MM.1S (cell line): ENCODE measurements at regions not wholly inside any gene's neighbourhood (a gene's known extent, or its start where the extent isn't known, plus 50 kb on each side); places are given as distances from the start of the nearest gene placed in this dataset.

Experiments
- DNase-seq: peaks from one replicate; pipeline ENCODE4 v3.0.0-alpha.2; 2015
- H2AFZ ChIP-seq: fragments of 300-600 bp; sonication (generic); 2 replicates; pipeline ENCODE4 v1.6.0; 2016; ENCODE audit warnings: antibody characterized with exemption, low read length
- H3F3A ChIP-seq: fragments of 300-600 bp; sonication (generic); 2 replicates; pipeline ENCODE4 v1.6.1; 2016; ENCODE audit warnings: mild to moderate bottlenecking, antibody characterized with exemption, low read length, moderate library complexity, mixed read lengths; ENCODE audit not compliant: insufficient read depth
- H3K27ac ChIP-seq: fragments of 300-600 bp; sonication (generic); 2 replicates; pipeline ENCODE4 v1.5.1; 2016; ENCODE audit warnings: mild to moderate bottlenecking, low read length
- H3K27me3 ChIP-seq: fragments of 300-600 bp; sonication (generic); replicated peaks from 2 replicates; pipeline ENCODE4 v1.6.0; 2016; ENCODE audit warnings: low read length; ENCODE audit not compliant: insufficient read depth
- H3K36me3 ChIP-seq: fragments of 300-600 bp; sonication (generic); replicated peaks from 2 replicates; pipeline ENCODE4 v1.6.1; 2016; ENCODE audit warnings: mild to moderate bottlenecking, low read length, mixed read lengths; ENCODE audit not compliant: insufficient read depth
- H3K4me1 ChIP-seq: fragments of 300-600 bp; sonication (generic); 2 replicates; pipeline ENCODE4 v1.6.1; 2016; ENCODE audit warnings: low read length, mixed read lengths
- H3K4me2 ChIP-seq: fragments of 300-600 bp; sonication (generic); 2 replicates; pipeline ENCODE4 v1.6.0; 2016; ENCODE audit warnings: low read depth, low read length
- H3K4me3 ChIP-seq: fragments of 300-600 bp; sonication (generic); 2 replicates; pipeline ENCODE4 v1.5.1; 2016; ENCODE audit warnings: low read length, mixed read lengths
- H3K79me2 ChIP-seq: fragments of 300-600 bp; sonication (generic); 2 replicates; pipeline ENCODE4 v1.6.1; 2016; ENCODE audit warnings: mixed run types, low read length, mixed read lengths
- H3K9ac ChIP-seq: fragments of 300-600 bp; sonication (generic); 2 replicates; pipeline ENCODE4 v1.6.1; 2016; ENCODE audit warnings: low read length, mixed read lengths
- H3K9me2 ChIP-seq: fragments of 300-600 bp; sonication (generic); replicated peaks from 2 replicates; pipeline ENCODE4 v1.6.1; 2016; ENCODE audit warnings: mild to moderate bottlenecking, low read length, mixed read lengths; ENCODE audit not compliant: insufficient read depth
- H3K9me3 ChIP-seq: fragments of 300-600 bp; sonication (generic); replicated peaks from 2 replicates; pipeline ENCODE4 v1.6.1; 2016; ENCODE audit warnings: mild to moderate bottlenecking, low read length, mixed read lengths; ENCODE audit not compliant: insufficient read depth
- H4K20me1 ChIP-seq: fragments of 300-600 bp; sonication (generic); 2 replicates; pipeline ENCODE4 v1.6.1; 2016; ENCODE audit warnings: mild to moderate bottlenecking, low read length, moderate library complexity, mixed read lengths; ENCODE audit not compliant: insufficient read depth
- EZH2 ChIP-seq: fragments of 300-600 bp; sonication (generic); optimal IDR thresholded peaks from 2 replicates; pipeline ENCODE3; 2017; ENCODE audit warnings: low read depth, mild to moderate bottlenecking, antibody characterized with exemption, low read length, mixed read lengths
- EZH2phosphoT487 ChIP-seq: fragments of 300-600 bp; sonication (generic); IDR thresholded peaks from 2 replicates; pipeline ENCODE4 v1.6.1; 2018; ENCODE audit warnings: antibody characterized with exemption, low read length
- TF ChIP-seq, protein P1 (sequence below): fragments of 300-600 bp; sonication (generic); IDR thresholded peaks from 2 replicates; pipeline ENCODE4 v1.5.1; 2016; ENCODE audit warnings: antibody characterized with exemption, low read length, mixed read lengths

DNA sequence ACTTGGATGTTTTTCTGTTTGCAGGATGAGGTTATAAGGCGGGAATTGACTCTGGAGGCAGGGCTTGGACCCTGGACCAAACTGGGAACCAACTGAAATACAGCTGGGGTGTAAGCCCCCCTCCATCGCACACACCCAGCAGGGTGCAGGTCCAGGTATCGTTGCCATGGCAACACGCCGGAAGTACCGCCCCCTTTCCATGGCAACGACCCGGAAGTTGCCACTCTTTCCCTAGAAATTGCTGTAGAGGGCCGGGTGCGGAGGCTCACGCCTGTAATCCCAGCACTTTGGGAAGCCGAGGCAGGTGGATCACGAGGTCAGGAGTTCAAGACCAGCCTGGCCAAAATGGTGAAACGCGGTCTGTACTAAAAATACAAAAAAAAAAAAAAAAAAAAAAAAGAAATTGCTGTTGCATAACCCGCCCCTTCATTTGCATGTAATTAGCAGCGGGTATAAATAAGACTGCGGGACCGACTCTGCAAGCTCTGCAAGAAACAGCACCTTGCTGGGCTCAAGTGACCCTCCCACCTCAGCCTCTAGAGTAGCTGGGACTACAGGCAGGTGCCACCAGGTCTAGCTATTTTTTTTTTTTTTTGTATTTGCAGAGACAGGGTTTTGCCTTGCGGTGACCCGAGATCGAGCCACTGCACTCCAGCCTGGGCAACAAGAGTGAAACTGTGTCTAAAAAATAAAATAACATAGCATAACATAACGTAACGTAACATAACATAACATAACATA lies 139.6 kb downstream of the CRLF2 start:
- no peaks in the 10 kb centered on the region for H3K9me2 ChIP-seq
- H3K9ac ChIP-seq: no peak overlapping the region
- H3K79me2 ChIP-seq: no peaks in the 10 kb centered on the region
- H3K9me3 ChIP-seq: no peaks in the 10 kb centered on the region
- H2AFZ ChIP-seq: no peak overlapping the region
- H3K27ac ChIP-seq: no peak overlapping the region
- no peak for DNase-seq
- no peak overlapping the region for H3K4me3 ChIP-seq
- H3K36me3 ChIP-seq: no peaks in the 10 kb centered on the region
- H3K4me1 ChIP-seq: no peaks in the 10 kb centered on the region
- no peaks in the 10 kb centered on the region for H4K20me1 ChIP-seq
- no peaks in the 10 kb centered on the region for H3K27me3 ChIP-seq
- H3K4me2 ChIP-seq: no peak overlapping the region
- no peak for TF ChIP-seq EZH2phosphoT487
- no peak for TF ChIP-seq EZH2
- TF ChIP-seq, protein P1, sequence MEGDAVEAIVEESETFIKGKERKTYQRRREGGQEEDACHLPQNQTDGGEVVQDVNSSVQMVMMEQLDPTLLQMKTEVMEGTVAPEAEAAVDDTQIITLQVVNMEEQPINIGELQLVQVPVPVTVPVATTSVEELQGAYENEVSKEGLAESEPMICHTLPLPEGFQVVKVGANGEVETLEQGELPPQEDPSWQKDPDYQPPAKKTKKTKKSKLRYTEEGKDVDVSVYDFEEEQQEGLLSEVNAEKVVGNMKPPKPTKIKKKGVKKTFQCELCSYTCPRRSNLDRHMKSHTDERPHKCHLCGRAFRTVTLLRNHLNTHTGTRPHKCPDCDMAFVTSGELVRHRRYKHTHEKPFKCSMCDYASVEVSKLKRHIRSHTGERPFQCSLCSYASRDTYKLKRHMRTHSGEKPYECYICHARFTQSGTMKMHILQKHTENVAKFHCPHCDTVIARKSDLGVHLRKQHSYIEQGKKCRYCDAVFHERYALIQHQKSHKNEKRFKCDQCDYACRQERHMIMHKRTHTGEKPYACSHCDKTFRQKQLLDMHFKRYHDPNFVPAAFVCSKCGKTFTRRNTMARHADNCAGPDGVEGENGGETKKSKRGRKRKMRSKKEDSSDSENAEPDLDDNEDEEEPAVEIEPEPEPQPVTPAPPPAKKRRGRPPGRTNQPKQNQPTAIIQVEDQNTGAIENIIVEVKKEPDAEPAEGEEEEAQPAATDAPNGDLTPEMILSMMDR: no peak
- H3F3A ChIP-seq: no peaks in the 10 kb centered on the region

DNA sequence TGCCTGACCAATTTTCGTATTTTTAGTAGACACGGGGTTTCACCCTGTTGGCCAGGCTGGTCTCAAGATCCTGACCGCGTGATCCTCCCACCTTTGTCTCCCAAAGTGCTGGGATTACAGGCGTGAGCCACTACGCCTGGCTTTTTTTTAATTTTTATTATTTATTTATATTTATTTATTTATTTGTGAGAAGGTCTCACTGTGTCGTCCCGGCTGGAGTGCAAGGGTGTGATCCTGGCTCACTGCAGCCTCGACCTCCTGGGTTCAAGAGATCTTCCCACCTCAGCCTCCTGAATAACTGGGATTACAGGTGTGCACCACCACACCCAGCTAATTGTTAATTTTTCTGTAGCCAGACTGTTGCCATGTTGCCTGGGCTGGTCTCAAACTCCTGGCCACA lies 141.1 kb downstream of the CRLF2 start:
- Histone ChIP-seq H3K9ac (no peak overlapping the region), H3K36me3 (no peaks in the 10 kb centered on the region), H3K4me2 (no peak overlapping the region), H3K4me3 (no peak overlapping the region), H3K27ac (no peak overlapping the region), H2AFZ (no peak overlapping the region), H3K4me1 (no peaks in the 10 kb centered on the region), H3F3A (no peaks in the 10 kb centered on the region), H4K20me1 (no peaks in the 10 kb centered on the region), H3K9me3 (no peaks in the 10 kb centered on the region), H3K27me3 (no peaks in the 10 kb centered on the region), H3K79me2 (no peaks in the 10 kb centered on the region), H3K9me2 (no peaks in the 10 kb centered on the region)
- DNase-seq: no peak
- no peak for TF ChIP-seq EZH2
- TF ChIP-seq, protein P1: no peak
- no peak for TF ChIP-seq EZH2phosphoT487

DNA sequence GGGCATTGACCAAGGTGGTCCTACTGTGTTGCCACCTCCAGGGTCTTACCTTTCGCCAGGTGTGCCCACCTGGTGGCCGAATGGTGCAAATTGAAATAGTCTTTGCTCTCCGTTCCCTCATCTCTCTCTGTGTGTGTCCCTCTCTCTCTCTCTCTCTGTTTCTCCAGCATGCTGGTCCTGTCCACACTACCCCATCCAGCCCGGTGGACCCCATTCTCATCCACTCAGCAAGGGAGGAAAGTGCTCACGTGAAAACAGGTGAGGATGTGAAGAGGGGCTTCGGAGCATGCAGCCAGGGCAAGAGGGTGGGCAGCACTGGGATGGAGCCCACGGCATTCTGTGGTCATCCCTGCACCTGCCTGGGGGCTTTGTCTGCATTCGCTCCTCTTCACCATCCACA lies 150.1 kb downstream of the CRLF2 start:
- no peak for DNase-seq
- no peaks in the 10 kb centered on the region for H3K27me3 ChIP-seq
- no peak overlapping the region for H3K9ac ChIP-seq
- H2AFZ ChIP-seq: no peak overlapping the region
- H3K4me2 ChIP-seq: no peak overlapping the region
- no peak overlapping the region for H3K27ac ChIP-seq
- no peaks in the 10 kb centered on the region for H3K36me3 ChIP-seq
- H4K20me1 ChIP-seq: no peaks in the 10 kb centered on the region
- H3F3A ChIP-seq: no peaks in the 10 kb centered on the region
- TF ChIP-seq EZH2phosphoT487 (no peak), EZH2 (no peak)
- TF ChIP-seq, protein P1: no peak
- H3K9me3 ChIP-seq: no peaks in the 10 kb centered on the region
- H3K4me1 ChIP-seq: no peaks in the 10 kb centered on the region
- no peaks in the 10 kb centered on the region for H3K79me2 ChIP-seq
- H3K9me2 ChIP-seq: no peaks in the 10 kb centered on the region
- H3K4me3 ChIP-seq: no peak overlapping the region
